ENCODE measurements at regions not wholly inside any gene's neighbourhood (a gene's known extent, or its start where the extent isn't known, plus 50 kb on each side); places are given as distances from the start of the nearest gene placed in this dataset.

- TF ChIP-seq, protein P1, sequence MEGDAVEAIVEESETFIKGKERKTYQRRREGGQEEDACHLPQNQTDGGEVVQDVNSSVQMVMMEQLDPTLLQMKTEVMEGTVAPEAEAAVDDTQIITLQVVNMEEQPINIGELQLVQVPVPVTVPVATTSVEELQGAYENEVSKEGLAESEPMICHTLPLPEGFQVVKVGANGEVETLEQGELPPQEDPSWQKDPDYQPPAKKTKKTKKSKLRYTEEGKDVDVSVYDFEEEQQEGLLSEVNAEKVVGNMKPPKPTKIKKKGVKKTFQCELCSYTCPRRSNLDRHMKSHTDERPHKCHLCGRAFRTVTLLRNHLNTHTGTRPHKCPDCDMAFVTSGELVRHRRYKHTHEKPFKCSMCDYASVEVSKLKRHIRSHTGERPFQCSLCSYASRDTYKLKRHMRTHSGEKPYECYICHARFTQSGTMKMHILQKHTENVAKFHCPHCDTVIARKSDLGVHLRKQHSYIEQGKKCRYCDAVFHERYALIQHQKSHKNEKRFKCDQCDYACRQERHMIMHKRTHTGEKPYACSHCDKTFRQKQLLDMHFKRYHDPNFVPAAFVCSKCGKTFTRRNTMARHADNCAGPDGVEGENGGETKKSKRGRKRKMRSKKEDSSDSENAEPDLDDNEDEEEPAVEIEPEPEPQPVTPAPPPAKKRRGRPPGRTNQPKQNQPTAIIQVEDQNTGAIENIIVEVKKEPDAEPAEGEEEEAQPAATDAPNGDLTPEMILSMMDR (IDR thresholded peaks at IDR 0.05) = no peak
- TF ChIP-seq EP300 (IDR thresholded peaks at IDR 0.05) = no peak
- no peak for TF ChIP-seq POLR2A (IDR thresholded peaks at IDR 0.05)
Observed at GRCh38 chr13:91045351-91046034, 302.0 kb upstream of the MIR17HG start.

All from gastroesophageal sphincter (tissue), 3 donors.